ENCODE measurements at regions not wholly inside any gene's neighbourhood (a gene's known extent, or its start where the extent isn't known, plus 50 kb on each side); places are given as distances from the start of the nearest gene placed in this dataset.

GRCh38 chr9:79189511-79189924 is 382.2 kb upstream of the TLE4 start:
- peaks cover 0 to 2% of the 10 kb centered on the region in 2 donors for H3K9me3 ChIP-seq (ENCODE audit: control insufficient read depth in 2 of 2, low read length in 2 of 2)
- no peak overlapping the region for H3K9ac ChIP-seq (ENCODE audit: low read length in 2 of 2)
- H3K36me3 ChIP-seq (ENCODE audit: control insufficient read depth in 2 of 2, insufficient read depth in 2 of 2, low read length in 2 of 2) = no peaks in the 10 kb centered on the region
- no peak overlapping the region for H3K27ac ChIP-seq (ENCODE audit: low read length)
- H3K27me3 ChIP-seq (ENCODE audit: control insufficient read depth in 1 of 2, insufficient read depth in 2 of 2, low read length in 2 of 2) = no peaks in the 10 kb centered on the region
- no peaks in the 10 kb centered on the region for H3K4me1 ChIP-seq (ENCODE audit: control insufficient read depth, insufficient read depth, low read length)
- H3K4me3 ChIP-seq (ENCODE audit: low read length in 2 of 2) = no peak overlapping the region

GRCh38 chr9:79193001-79193400 is 378.8 kb upstream of the TLE4 start:
- Histone ChIP-seq H3K4me3 (ENCODE audit: low read length in 2 of 2) (no peak overlapping the region), H3K36me3 (ENCODE audit: control insufficient read depth in 2 of 2, insufficient read depth in 2 of 2, low read length in 2 of 2) (no peaks in the 10 kb centered on the region), H3K27me3 (ENCODE audit: control insufficient read depth in 1 of 2, insufficient read depth in 2 of 2, low read length in 2 of 2) (no peaks in the 10 kb centered on the region), H3K9me3 (ENCODE audit: control insufficient read depth in 2 of 2, low read length in 2 of 2) (no peaks in the 10 kb centered on the region), H3K4me1 (ENCODE audit: control insufficient read depth, insufficient read depth, low read length) (no peaks in the 10 kb centered on the region), H3K27ac (ENCODE audit: low read length) (no peak overlapping the region), H3K9ac (ENCODE audit: low read length in 2 of 2) (no peak overlapping the region)

- Histone ChIP-seq H3K4me1 (ENCODE audit: control insufficient read depth, insufficient read depth, low read length) (no peaks in the 10 kb centered on the region), H3K9me3 (ENCODE audit: control insufficient read depth in 2 of 2, low read length in 2 of 2) (no peaks in the 10 kb centered on the region), H3K4me3 (ENCODE audit: low read length in 2 of 2) (no peak overlapping the region), H3K27me3 (ENCODE audit: control insufficient read depth in 1 of 2, insufficient read depth in 2 of 2, low read length in 2 of 2) (no peaks in the 10 kb centered on the region), H3K27ac (ENCODE audit: low read length) (no peak overlapping the region), H3K9ac (ENCODE audit: low read length in 2 of 2) (no peak overlapping the region), H3K36me3 (ENCODE audit: control insufficient read depth in 2 of 2, insufficient read depth in 2 of 2, low read length in 2 of 2) (no peaks in the 10 kb centered on the region)
Measured at GRCh38 chr9:79193501-79194223, 378.1 kb upstream of the TLE4 start.

- Histone ChIP-seq H3K27me3 (ENCODE audit: control insufficient read depth in 1 of 2, insufficient read depth in 2 of 2, low read length in 2 of 2) (no peaks in the 10 kb centered on the region), H3K27ac (ENCODE audit: low read length) (no peak overlapping the region), H3K4me3 (ENCODE audit: low read length in 2 of 2) (no peak overlapping the region), H3K4me1 (ENCODE audit: control insufficient read depth, insufficient read depth, low read length) (no peaks in the 10 kb centered on the region), H3K36me3 (ENCODE audit: control insufficient read depth in 2 of 2, insufficient read depth in 2 of 2, low read length in 2 of 2) (no peaks in the 10 kb centered on the region), H3K9ac (ENCODE audit: low read length in 2 of 2) (no peak overlapping the region), H3K9me3 (ENCODE audit: control insufficient read depth in 2 of 2, low read length in 2 of 2) (no peaks in the 10 kb centered on the region)
Measured at GRCh38 chr9:79195879-79196278, 375.9 kb upstream of the TLE4 start.

GRCh38 chr9:79196606-79197005 is 375.2 kb upstream of the TLE4 start:
- no peaks in the 10 kb centered on the region for H3K9me3 ChIP-seq (ENCODE audit: control insufficient read depth in 2 of 2, low read length in 2 of 2)
- H3K27ac ChIP-seq (ENCODE audit: low read length) = no peak overlapping the region
- no peaks in the 10 kb centered on the region for H3K27me3 ChIP-seq (ENCODE audit: control insufficient read depth in 1 of 2, insufficient read depth in 2 of 2, low read length in 2 of 2)
- no peaks in the 10 kb centered on the region for H3K36me3 ChIP-seq (ENCODE audit: control insufficient read depth in 2 of 2, insufficient read depth in 2 of 2, low read length in 2 of 2)
- H3K4me3 ChIP-seq (ENCODE audit: low read length in 2 of 2) = no peak overlapping the region
- no peak overlapping the region for H3K9ac ChIP-seq (ENCODE audit: low read length in 2 of 2)
- no peaks in the 10 kb centered on the region for H3K4me1 ChIP-seq (ENCODE audit: control insufficient read depth, insufficient read depth, low read length)

GRCh38 chr9:79200336-79200735 is 371.4 kb upstream of the TLE4 start:
- Histone ChIP-seq H3K36me3 (ENCODE audit: control insufficient read depth in 2 of 2, insufficient read depth in 2 of 2, low read length in 2 of 2) (no peaks in the 10 kb centered on the region), H3K9ac (ENCODE audit: low read length in 2 of 2) (no peak overlapping the region), H3K27me3 (ENCODE audit: control insufficient read depth in 1 of 2, insufficient read depth in 2 of 2, low read length in 2 of 2) (no peaks in the 10 kb centered on the region), H3K4me1 (ENCODE audit: control insufficient read depth, insufficient read depth, low read length) (no peaks in the 10 kb centered on the region), H3K4me3 (ENCODE audit: low read length in 2 of 2) (no peak overlapping the region), H3K9me3 (ENCODE audit: control insufficient read depth in 2 of 2, low read length in 2 of 2) (no peaks in the 10 kb centered on the region), H3K27ac (ENCODE audit: low read length) (no peak overlapping the region)

- Histone ChIP-seq H3K9me3 (ENCODE audit: control insufficient read depth in 2 of 2, low read length in 2 of 2) (no peaks in the 10 kb centered on the region), H3K27ac (ENCODE audit: low read length) (no peak overlapping the region), H3K27me3 (ENCODE audit: control insufficient read depth in 1 of 2, insufficient read depth in 2 of 2, low read length in 2 of 2) (no peaks in the 10 kb centered on the region), H3K9ac (ENCODE audit: low read length in 2 of 2) (no peak overlapping the region), H3K4me1 (ENCODE audit: control insufficient read depth, insufficient read depth, low read length) (no peaks in the 10 kb centered on the region), H3K36me3 (ENCODE audit: control insufficient read depth in 2 of 2, insufficient read depth in 2 of 2, low read length in 2 of 2) (no peaks in the 10 kb centered on the region), H3K4me3 (ENCODE audit: low read length in 2 of 2) (no peak overlapping the region)
Measured at GRCh38 chr9:79201636-79202035, 370.1 kb upstream of the TLE4 start.

GRCh38 chr9:79208791-79209396 is 362.9 kb upstream of the TLE4 start:
- Histone ChIP-seq H3K4me3 (ENCODE audit: low read length in 2 of 2) (no peak overlapping the region), H3K4me1 (ENCODE audit: control insufficient read depth, insufficient read depth, low read length) (no peaks in the 10 kb centered on the region), H3K36me3 (ENCODE audit: control insufficient read depth in 2 of 2, insufficient read depth in 2 of 2, low read length in 2 of 2) (no peaks in the 10 kb centered on the region), H3K27ac (ENCODE audit: low read length) (no peak overlapping the region), H3K27me3 (ENCODE audit: control insufficient read depth in 1 of 2, insufficient read depth in 2 of 2, low read length in 2 of 2) (peaks cover 0 to 3% of the 10 kb centered on the region in 2 donors), H3K9me3 (ENCODE audit: control insufficient read depth in 2 of 2, low read length in 2 of 2) (no peaks in the 10 kb centered on the region), H3K9ac (ENCODE audit: low read length in 2 of 2) (no peak overlapping the region)

GRCh38 chr9:79210541-79211243 is 361.1 kb upstream of the TLE4 start:
- H3K4me1 ChIP-seq (ENCODE audit: control insufficient read depth, insufficient read depth, low read length) = no peaks in the 10 kb centered on the region
- no peaks in the 10 kb centered on the region for H3K36me3 ChIP-seq (ENCODE audit: control insufficient read depth in 2 of 2, insufficient read depth in 2 of 2, low read length in 2 of 2)
- H3K9ac ChIP-seq (ENCODE audit: low read length in 2 of 2) = no peak overlapping the region
- no peak overlapping the region for H3K4me3 ChIP-seq (ENCODE audit: low read length in 2 of 2)
- H3K9me3 ChIP-seq (ENCODE audit: control insufficient read depth in 2 of 2, low read length in 2 of 2) = no peaks in the 10 kb centered on the region
- no peak overlapping the region for H3K27ac ChIP-seq (ENCODE audit: low read length)
- H3K27me3 ChIP-seq (ENCODE audit: control insufficient read depth in 1 of 2, insufficient read depth in 2 of 2, low read length in 2 of 2) = peaks cover 0 to 3% of the 10 kb centered on the region in 2 donors

- no peaks in the 10 kb centered on the region for H3K9me3 ChIP-seq (ENCODE audit: control insufficient read depth in 2 of 2, low read length in 2 of 2)
- H3K36me3 ChIP-seq (ENCODE audit: control insufficient read depth in 2 of 2, insufficient read depth in 2 of 2, low read length in 2 of 2) = no peaks in the 10 kb centered on the region
- H3K27ac ChIP-seq (ENCODE audit: low read length) = no peak overlapping the region
- no peaks in the 10 kb centered on the region for H3K4me1 ChIP-seq (ENCODE audit: control insufficient read depth, insufficient read depth, low read length)
- no peak overlapping the region for H3K9ac ChIP-seq (ENCODE audit: low read length in 2 of 2)
- no peak overlapping the region for H3K4me3 ChIP-seq (ENCODE audit: low read length in 2 of 2)
- peaks cover 0 to 3% of the 10 kb centered on the region in 2 donors for H3K27me3 ChIP-seq (ENCODE audit: control insufficient read depth in 1 of 2, insufficient read depth in 2 of 2, low read length in 2 of 2)
Measured at GRCh38 chr9:79213417-79214125, 358.2 kb upstream of the TLE4 start.
